ENCODE measurements at regions not wholly inside any gene's neighbourhood (a gene's known extent, or its start where the extent isn't known, plus 50 kb on each side); places are given as distances from the start of the nearest gene placed in this dataset.

DNA sequence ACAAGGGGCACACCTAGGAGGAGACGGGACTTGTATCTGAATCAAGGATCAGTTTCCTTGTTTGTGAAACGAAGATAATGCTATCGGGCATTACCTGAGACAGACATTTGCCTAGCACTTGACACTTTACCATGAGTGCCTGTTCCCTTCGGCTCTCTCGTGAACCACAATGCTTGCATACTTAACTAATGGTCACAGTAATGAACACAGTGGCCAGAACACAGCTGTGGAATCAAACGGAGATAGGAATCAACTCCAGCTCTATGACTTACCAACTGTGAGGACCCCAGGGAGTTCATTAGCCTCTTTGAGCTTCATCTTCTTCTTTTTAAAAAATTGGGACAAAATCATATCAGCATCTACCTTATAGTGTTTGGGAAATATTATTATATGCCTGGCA lies 207.8 kb downstream of the DRD1 start:
- TF ChIP-seq, protein P1, sequence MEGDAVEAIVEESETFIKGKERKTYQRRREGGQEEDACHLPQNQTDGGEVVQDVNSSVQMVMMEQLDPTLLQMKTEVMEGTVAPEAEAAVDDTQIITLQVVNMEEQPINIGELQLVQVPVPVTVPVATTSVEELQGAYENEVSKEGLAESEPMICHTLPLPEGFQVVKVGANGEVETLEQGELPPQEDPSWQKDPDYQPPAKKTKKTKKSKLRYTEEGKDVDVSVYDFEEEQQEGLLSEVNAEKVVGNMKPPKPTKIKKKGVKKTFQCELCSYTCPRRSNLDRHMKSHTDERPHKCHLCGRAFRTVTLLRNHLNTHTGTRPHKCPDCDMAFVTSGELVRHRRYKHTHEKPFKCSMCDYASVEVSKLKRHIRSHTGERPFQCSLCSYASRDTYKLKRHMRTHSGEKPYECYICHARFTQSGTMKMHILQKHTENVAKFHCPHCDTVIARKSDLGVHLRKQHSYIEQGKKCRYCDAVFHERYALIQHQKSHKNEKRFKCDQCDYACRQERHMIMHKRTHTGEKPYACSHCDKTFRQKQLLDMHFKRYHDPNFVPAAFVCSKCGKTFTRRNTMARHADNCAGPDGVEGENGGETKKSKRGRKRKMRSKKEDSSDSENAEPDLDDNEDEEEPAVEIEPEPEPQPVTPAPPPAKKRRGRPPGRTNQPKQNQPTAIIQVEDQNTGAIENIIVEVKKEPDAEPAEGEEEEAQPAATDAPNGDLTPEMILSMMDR (IDR thresholded peaks at IDR 0.05): no peak

DNA sequence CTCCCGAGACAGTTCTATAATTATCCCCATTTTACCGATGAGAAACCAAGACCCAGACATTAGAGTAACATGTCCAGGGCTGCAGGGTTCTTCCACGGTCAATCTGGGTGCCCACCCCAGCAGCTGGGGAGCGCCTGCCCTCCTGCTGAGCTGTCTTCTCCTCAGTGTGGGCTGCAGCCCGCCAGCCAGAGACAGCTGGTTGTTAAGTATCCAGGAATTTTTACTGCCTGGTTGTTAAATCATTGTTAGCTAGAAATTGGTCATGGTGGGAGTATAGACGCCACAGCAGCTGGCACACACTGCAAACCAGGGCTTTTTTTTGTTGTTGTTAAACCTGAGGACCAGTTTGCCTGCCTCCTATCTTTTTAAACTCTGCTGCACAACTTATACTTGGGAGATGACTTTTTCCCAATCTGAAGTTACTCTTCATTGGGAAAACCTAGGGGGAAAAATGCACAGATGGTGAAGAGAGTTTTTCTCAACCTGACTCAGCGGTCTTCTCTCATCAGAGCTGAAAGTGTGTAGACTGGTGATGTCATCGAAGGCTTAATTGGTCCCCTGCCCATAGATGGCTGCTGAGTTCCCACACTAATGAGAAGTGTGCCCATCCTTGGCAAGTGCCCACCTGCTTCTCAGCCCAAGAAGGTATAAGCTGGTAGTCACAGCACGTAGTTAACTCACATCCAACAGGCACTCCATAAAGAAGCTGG lies 208.6 kb downstream of the DRD1 start:
- TF ChIP-seq, protein P1 (IDR thresholded peaks at IDR 0.05): no peak

DNA sequence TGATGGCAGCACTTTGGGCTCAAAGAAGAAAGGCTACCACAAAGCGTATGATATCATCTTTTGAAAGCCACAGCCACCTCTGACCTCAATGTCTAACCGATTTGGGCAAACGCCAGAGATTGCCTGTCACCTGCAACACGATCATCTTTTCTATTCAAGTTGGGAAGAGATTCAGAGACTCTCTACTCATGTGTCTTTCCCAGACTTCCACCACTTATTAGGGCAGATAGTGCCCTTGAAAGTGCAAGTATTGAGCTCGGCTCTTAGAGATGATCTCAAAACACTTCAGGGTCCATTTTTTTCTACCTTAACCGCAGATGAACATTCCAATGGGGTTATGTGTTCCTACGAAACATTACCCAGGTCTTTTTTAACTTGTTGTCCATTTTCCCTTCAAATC lies 213.7 kb downstream of the DRD1 start:
- TF ChIP-seq, protein P1 (IDR thresholded peaks at IDR 0.05): no peak

DNA sequence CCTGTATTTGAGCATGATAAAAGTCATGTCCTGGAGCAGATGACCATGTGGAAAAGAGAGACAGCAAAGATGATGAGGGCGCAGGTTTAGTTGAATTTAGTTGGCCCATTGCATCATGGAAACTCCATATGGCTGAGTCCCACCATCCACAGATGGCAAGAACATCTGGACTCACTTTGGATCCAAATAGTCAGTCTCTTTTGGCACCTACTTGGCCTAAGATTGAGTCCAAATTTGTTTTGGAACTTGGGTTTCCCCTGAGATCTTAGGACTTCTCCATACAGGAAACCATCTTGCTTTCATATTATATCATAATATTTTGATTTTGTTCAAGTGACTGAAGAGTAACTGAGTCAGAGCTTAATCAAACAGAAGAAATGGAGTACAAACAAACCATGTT lies 217.5 kb downstream of the DRD1 start:
- TF ChIP-seq, protein P1 (IDR thresholded peaks at IDR 0.05): no peak

DNA sequence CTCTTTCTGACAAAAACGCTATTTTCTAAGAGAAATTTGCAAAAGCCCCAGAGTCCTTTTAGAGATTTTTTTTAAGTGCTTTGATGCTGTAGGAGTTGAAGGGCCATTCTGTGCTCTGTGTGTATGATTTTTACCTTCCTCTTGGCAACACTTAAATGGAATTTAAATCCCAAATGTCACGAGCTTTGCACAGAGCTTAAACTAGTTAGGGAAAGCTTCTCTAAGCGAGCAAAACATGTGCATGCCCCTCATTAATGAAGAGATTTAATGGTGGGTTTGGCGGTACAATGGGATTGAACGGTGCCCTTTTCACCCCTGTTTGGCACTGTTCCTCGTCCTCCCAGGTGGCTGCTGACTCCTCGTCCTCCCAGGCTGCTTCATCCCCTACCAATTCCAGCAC lies 220.7 kb downstream of the DRD1 start:
- TF ChIP-seq, protein P1 (IDR thresholded peaks at IDR 0.05): no peak

DNA sequence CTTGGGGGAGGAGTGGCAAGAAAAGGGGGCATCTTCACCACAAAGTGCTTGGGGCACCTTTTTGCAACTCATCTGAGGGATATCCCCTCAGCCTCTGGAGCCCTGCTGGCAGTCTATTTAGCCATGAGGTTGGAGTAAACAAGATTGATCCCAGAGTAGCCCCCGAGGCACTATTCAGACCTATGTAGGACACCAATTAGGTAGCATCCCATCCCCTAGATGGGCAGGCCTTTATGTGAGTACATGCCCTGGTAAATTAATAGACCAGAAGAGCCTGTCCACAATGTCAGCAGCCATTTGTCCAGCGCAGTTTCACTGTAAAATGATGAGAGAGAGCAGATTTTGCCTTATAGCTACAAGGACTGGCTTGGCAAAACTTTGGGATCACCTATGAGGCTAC lies 221.4 kb downstream of the DRD1 start:
- TF ChIP-seq, protein P1 (IDR thresholded peaks at IDR 0.05): no peak

DNA sequence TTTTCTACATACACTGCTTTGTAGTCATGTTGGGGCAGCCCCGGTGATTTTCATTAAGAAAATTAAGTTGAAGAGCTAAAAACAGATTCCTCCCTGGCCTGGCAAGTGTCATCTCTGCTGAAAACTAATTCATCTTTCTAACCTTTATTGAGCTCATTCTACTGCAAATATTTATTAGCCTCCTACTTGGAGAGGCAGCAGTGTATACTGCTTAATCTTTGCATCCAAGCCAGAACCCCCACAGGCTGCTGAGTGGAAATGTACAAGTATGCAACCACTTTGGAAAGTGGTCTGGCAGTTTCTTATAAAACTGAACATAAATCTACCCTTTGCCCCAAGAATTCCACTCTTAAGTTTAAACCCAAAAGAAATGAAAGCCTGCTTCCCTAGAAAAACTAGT lies 223.4 kb downstream of the DRD1 start:
- TF ChIP-seq, protein P1 (IDR thresholded peaks at IDR 0.05): no peak

DNA sequence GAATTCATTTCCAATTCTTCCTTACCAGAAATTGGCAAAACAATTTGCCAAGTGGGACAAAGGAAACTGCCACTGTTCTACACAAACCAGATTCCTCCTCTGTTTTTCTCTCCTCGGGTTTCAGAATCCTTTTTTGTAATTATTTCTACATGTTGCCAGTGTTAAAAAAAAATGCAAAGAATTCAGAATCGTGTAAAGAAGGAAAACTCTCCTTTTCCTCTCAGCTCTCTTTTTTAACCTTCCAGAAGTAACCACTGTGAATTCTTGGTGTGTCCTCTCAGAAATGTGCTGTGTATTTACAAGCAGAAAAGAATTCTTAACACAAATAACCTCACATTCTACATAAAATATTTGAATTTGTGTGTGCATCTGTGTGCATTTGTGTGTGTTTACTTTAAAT lies 224.6 kb downstream of the DRD1 start:
- TF ChIP-seq, protein P1 (IDR thresholded peaks at IDR 0.05): no peak
